Transverse colon (tissue), 4 donors: ENCODE measurements at regions not wholly inside any gene's neighbourhood (a gene's known extent, or its start where the extent isn't known, plus 50 kb on each side); places are given as distances from the start of the nearest gene placed in this dataset.

Source experiments
- POLR2A ChIP-seq: fragments of 450-650 bp; IDR thresholded peaks from one replicate; pipeline ENCODE4 v1.6.1; 2016; ENCODE audit warnings: antibody characterized with exemption, mild to moderate bottlenecking, moderate library complexity
- POLR2AphosphoS5 ChIP-seq, 3 donors: sonication (generic); formaldehyde crosslinking; IDR thresholded peaks; one replicate each; pipeline ENCODE4 v1.6.1; 2016; ENCODE audit warnings: antibody characterized with exemption in 3 of 3
- TF ChIP-seq, protein P1 (sequence below), 5 experiments: fragments of 200-600 bp in 3 of 5; fragments of 450-650 bp in 2 of 5; sonication (generic) in 3 of 5; IDR thresholded peaks; 1 replicate in 2 of 5; 2 replicates in 3 of 5; pipeline ENCODE4 v1.5.1; 2016 to 2017; ENCODE audit warnings: antibody characterized with exemption in 5 of 5, inconsistent platforms in 3 of 5, mild to moderate bottlenecking in 2 of 5, moderate library complexity in 1 of 5

- TF ChIP-seq, protein P1, sequence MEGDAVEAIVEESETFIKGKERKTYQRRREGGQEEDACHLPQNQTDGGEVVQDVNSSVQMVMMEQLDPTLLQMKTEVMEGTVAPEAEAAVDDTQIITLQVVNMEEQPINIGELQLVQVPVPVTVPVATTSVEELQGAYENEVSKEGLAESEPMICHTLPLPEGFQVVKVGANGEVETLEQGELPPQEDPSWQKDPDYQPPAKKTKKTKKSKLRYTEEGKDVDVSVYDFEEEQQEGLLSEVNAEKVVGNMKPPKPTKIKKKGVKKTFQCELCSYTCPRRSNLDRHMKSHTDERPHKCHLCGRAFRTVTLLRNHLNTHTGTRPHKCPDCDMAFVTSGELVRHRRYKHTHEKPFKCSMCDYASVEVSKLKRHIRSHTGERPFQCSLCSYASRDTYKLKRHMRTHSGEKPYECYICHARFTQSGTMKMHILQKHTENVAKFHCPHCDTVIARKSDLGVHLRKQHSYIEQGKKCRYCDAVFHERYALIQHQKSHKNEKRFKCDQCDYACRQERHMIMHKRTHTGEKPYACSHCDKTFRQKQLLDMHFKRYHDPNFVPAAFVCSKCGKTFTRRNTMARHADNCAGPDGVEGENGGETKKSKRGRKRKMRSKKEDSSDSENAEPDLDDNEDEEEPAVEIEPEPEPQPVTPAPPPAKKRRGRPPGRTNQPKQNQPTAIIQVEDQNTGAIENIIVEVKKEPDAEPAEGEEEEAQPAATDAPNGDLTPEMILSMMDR (IDR thresholded peaks at IDR 0.05) = no peak
- TF ChIP-seq POLR2A (no peak), POLR2AphosphoS5 (IDR thresholded peaks at IDR 0.05) (no peak)
Measured at GRCh38 chr9:116051528-116051927, 102.1 kb upstream of the PAPPA start.
